Coronary artery (tissue), 2 donors: ENCODE measurements at regions not wholly inside any gene's neighbourhood (a gene's known extent, or its start where the extent isn't known, plus 50 kb on each side); places are given as distances from the start of the nearest gene placed in this dataset.

Experiments used
- DNase-seq: peaks from one replicate; pipeline ENCODE4 v3.0.0-alpha.2; 2017; ENCODE audit warnings: low spot score
- H3K27ac ChIP-seq, 2 donors: fragments of 200-600 bp; sonication (generic); one replicate each; pipeline ENCODE4 v1.5.1; 2016 to 2019
- H3K4me3 ChIP-seq: fragments of 200-600 bp; sonication (generic); 2 replicates; pipeline ENCODE4 v1.5.1; 2016; ENCODE audit warnings: mild to moderate bottlenecking, moderate library complexity
- CTCF ChIP-seq: fragments of 200-600 bp; sonication (generic); IDR thresholded peaks from one replicate; pipeline ENCODE4 v1.5.1; 2019; ENCODE audit warnings: antibody characterized with exemption

- no peak for DNase-seq
- no peak for TF ChIP-seq CTCF
- no peak overlapping the region for H3K4me3 ChIP-seq
- H3K27ac ChIP-seq: no peak overlapping the region
Measured at GRCh38 chr7:98479318-98479717, 78.4 kb upstream of the BAIAP2L1 start.

GRCh38 chr7:98475352-98475751 lies 74.5 kb upstream of the BAIAP2L1 start:
- TF ChIP-seq CTCF: no peak
- no peak for DNase-seq
- Histone ChIP-seq H3K27ac (no peak overlapping the region), H3K4me3 (no peak overlapping the region)

- no peak overlapping the region for H3K27ac ChIP-seq
- no peak for DNase-seq
- no peak overlapping the region for H3K4me3 ChIP-seq
- TF ChIP-seq CTCF: no peak
Measured at GRCh38 chr7:98474558-98474957, 73.7 kb upstream of the BAIAP2L1 start.

- no peak for DNase-seq
- H3K4me3 ChIP-seq: no peak overlapping the region
- H3K27ac ChIP-seq: no peak overlapping the region
- no peak for TF ChIP-seq CTCF
Measured at GRCh38 chr7:98472521-98472954, 71.6 kb upstream of the BAIAP2L1 start.

- Histone ChIP-seq H3K27ac (no peak overlapping the region), H3K4me3 (peak overlapping the region; percentile 56)
- no peak for DNase-seq
- no peak for TF ChIP-seq CTCF
Measured at GRCh38 chr7:98470485-98471240, 69.8 kb upstream of the BAIAP2L1 start.

GRCh38 chr7:98469088-98469487 lies 68.2 kb upstream of the BAIAP2L1 start:
- H3K27ac ChIP-seq: no peak overlapping the region
- TF ChIP-seq CTCF: no peak
- no peak for DNase-seq
- no peak overlapping the region for H3K4me3 ChIP-seq

GRCh38 chr7:98467570-98468312 lies 66.9 kb upstream of the BAIAP2L1 start:
- no peak overlapping the region for H3K4me3 ChIP-seq
- no peak for TF ChIP-seq CTCF
- H3K27ac ChIP-seq: no peak overlapping the region
- DNase-seq: no peak
